K562 (cell line): ENCODE measurements at regions not wholly inside any gene's neighbourhood (a gene's known extent, or its start where the extent isn't known, plus 50 kb on each side); places are given as distances from the start of the nearest gene placed in this dataset.

Source experiments
- ATAC-seq: fragments of 200-7000 bp; cut with Tn5 transposase; 3 replicates; pipeline ENCODE4 v1.9.1; 2020; ENCODE audit warnings: moderate library complexity
- BruUV-seq: library from RNA; stranded (reverse); fragments of 400-500 nt; replicated peaks from 2 replicates; lab custom pipeline; 2021; lab: Mats Ljungman, UMichigan
- CTCF ChIA-PET: fragments of 300-600 bp; formaldehyde crosslinking; extraction: SDS; loops from one replicate; lab custom pipeline; 2021; ENCODE audit warnings: low intra/inter-chr PET ratio; lab: Yijun Ruan, JAX
- POLR2A ChIA-PET: fragments of 300-600, 350-650 bp; sonication (Branson Sonifier 250); formaldehyde crosslinking; extraction: SDS; loops from one replicate; lab custom pipeline; 2021; ENCODE audit warnings: antibody characterized with exemption, inconsistent platforms; lab: Yijun Ruan, JAX
- DNase-seq, 4 experiments: peaks; one replicate each; pipeline versions ENCODE4 v3.0.0 to v3.0.0-alpha.2; 2011 to 2018; ENCODE audit warnings: low spot score in 3 of 4, mixed read lengths in 3 of 4; ENCODE audit errors: extremely low read depth in 1 of 4
- FAIRE-seq: peaks from 2 replicates; lab custom pipeline; 2011; peaks lifted over from hg19 to GRCh38; lab: Jason Lieb, UNC
- H2AFZ ChIP-seq: 2 replicates; pipeline ENCODE4 v1.6.0; 2011; ENCODE audit warnings: low read depth, low read length, control low read depth, inconsistent platforms
- H3K27ac ChIP-seq: fragments of 200-600 bp; 3 replicates; pipeline ENCODE4 v1.8.0; 2011; ENCODE audit warnings: low read depth, mild to moderate bottlenecking, control low read depth, inconsistent platforms, low read length, moderate library complexity, mixed read lengths; ENCODE audit errors: extremely low read depth
- H3K27me3 ChIP-seq, 2 experiments: fragments of 300-600 bp in 1 of 2; 2 replicates in 1 of 2; 3 replicates in 1 of 2; pipeline versions ENCODE4 v1.6.0 to v1.8.0; 2011; ENCODE audit warnings: inconsistent platforms in 2 of 2, low read length in 2 of 2, mild to moderate bottlenecking in 1 of 2, mixed read lengths in 1 of 2, moderate library complexity in 1 of 2; ENCODE audit not compliant: control insufficient read depth in 2 of 2, insufficient read depth in 2 of 2
- H3K36me3 ChIP-seq: fragments of 300-600 bp; 3 replicates; pipeline ENCODE4 v1.8.0; 2011; ENCODE audit warnings: mild to moderate bottlenecking, low read length, inconsistent platforms; ENCODE audit not compliant: control insufficient read depth, insufficient read depth
- H3K4me1 ChIP-seq, 2 experiments: fragments of 200-600 bp in 1 of 2; replicated peaks in 1 of 2; 2 replicates in 1 of 2; 3 replicates in 1 of 2; pipeline versions ENCODE4 v1.5.1 to v1.8.0; 2011; ENCODE audit warnings: inconsistent platforms in 2 of 2, low read length in 2 of 2, mild to moderate bottlenecking in 1 of 2, mixed read lengths in 1 of 2, moderate library complexity in 1 of 2; ENCODE audit not compliant: control insufficient read depth in 2 of 2, insufficient read depth in 2 of 2
- H3K4me2 ChIP-seq: 2 replicates; pipeline ENCODE4 v1.6.1; 2011; ENCODE audit warnings: low read length, control low read depth, inconsistent platforms, mixed read lengths; ENCODE audit not compliant: insufficient read depth
- H3K4me3 ChIP-seq: fragments of 200-600 bp; sonication (generic), shearing (Covaris generic); 2 replicates; pipeline ENCODE4 v1.5.1; 2016; ENCODE audit warnings: control low read depth, inconsistent platforms
- H3K79me2 ChIP-seq: fragments of 200-600 bp; 3 replicates; pipeline ENCODE4 v1.8.0; 2011; ENCODE audit warnings: low read length, inconsistent platforms; ENCODE audit not compliant: control insufficient read depth, insufficient read depth
- H3K9ac ChIP-seq, 2 experiments: 2 replicates each; pipeline versions ENCODE4 v1.6.0 to v1.6.1; 2011; ENCODE audit warnings: low read depth in 2 of 2, low read length in 2 of 2, control low read depth in 1 of 2, inconsistent platforms in 1 of 2, mild to moderate bottlenecking in 1 of 2, mixed read lengths in 1 of 2; ENCODE audit not compliant: insufficient read depth in 1 of 2
- H3K9me1 ChIP-seq: one replicate; pipeline ENCODE4 v1.6.0; 2011; ENCODE audit warnings: inconsistent platforms, mild to moderate bottlenecking, low read length, moderate library complexity; ENCODE audit not compliant: control insufficient read depth, insufficient read depth
- H3K9me3 ChIP-seq: replicated peaks from 2 replicates; pipeline ENCODE4 v1.5.1; 2011; ENCODE audit warnings: low read depth, low read length, inconsistent platforms; ENCODE audit not compliant: control insufficient read depth, insufficient read depth
- H4K20me1 ChIP-seq: replicated peaks from 2 replicates; pipeline ENCODE4 v1.6.1; 2011; ENCODE audit warnings: low read length, inconsistent platforms, mixed read lengths; ENCODE audit not compliant: control insufficient read depth, insufficient read depth
- ARID2 ChIP-seq: fragments of 450-650 bp; IDR thresholded peaks from 2 replicates; pipeline ENCODE4 v1.6.1; 2017; ENCODE audit warnings: antibody characterized with exemption, mild to moderate bottlenecking
- BRCA1 ChIP-seq, 2 experiments: fragments of 450-650 bp in 1 of 2; sonication (generic) in 1 of 2; formaldehyde crosslinking in 1 of 2; IDR thresholded peaks; 2 replicates each; pipeline versions ENCODE4 v1.5.0 to v1.6.1; 2017 to 2020; ENCODE audit warnings: mild to moderate bottlenecking in 1 of 2, missing genetic modification reagents in 1 of 2
- ELF2 ChIP-seq: fragments of 250-450 bp; sonication (Bioruptor Pico); IDR thresholded peaks from 2 replicates; pipeline ENCODE4 v1.5.0; 2021; ENCODE audit warnings: mild to moderate bottlenecking
- HINFP ChIP-seq: fragments of 450-650 bp; conservative IDR thresholded peaks from 2 replicates; pipeline ENCODE4 v1.6.1; 2016; ENCODE audit warnings: missing genetic modification characterization, low read depth, mild to moderate bottlenecking, control low read depth, missing compliant biosample characterization
- MTA2 ChIP-seq: fragments of 450-650 bp; IDR thresholded peaks from 2 replicates; pipeline ENCODE4 v1.6.1; 2016; ENCODE audit warnings: low read depth
- MYC ChIP-seq, 2 experiments: fragments of 250-450 bp in 1 of 2; sonication (Bioruptor Pico) in 1 of 2; IDR thresholded peaks; 2 replicates each; pipeline versions ENCODE4 v1.5.1 to v1.6.1; 2012 to 2021; ENCODE audit warnings: low read depth in 2 of 2, borderline replicate concordance in 1 of 2, improper control_type of control experiment in 1 of 2, low read length in 1 of 2, mild to moderate bottlenecking in 1 of 2, moderate library complexity in 1 of 2
- NCOR1 ChIP-seq: fragments of 450-650 bp; IDR thresholded peaks from 2 replicates; pipeline ENCODE4 v1.6.1; 2016; ENCODE audit warnings: mild to moderate bottlenecking, moderate library complexity
- PHF8 ChIP-seq: fragments of 200-600 bp; sonication (generic); IDR thresholded peaks from 2 replicates; pipeline ENCODE4 v1.6.1; 2012; ENCODE audit warnings: mixed run types, mild to moderate bottlenecking, inconsistent platforms, low read length, moderate library complexity, borderline replicate concordance
- PTBP1 ChIP-seq: fragments of 200-400 bp; formaldehyde crosslinking; IDR thresholded peaks from 2 replicates; pipeline ENCODE4 v1.6.1; 2017; ENCODE audit warnings: low read depth, low read length
- SRSF1 ChIP-seq: fragments of 200-400 bp; formaldehyde crosslinking; IDR thresholded peaks from 2 replicates; pipeline ENCODE4 v1.6.1; 2017; ENCODE audit warnings: mild to moderate bottlenecking, low read depth, low read length, moderate library complexity
- STAT5B ChIP-seq: fragments of 250-450 bp; sonication (Bioruptor Pico); IDR thresholded peaks from 2 replicates; pipeline ENCODE4 v1.8.0; 2021; ENCODE audit warnings: mild to moderate bottlenecking, inconsistent platforms
- THRA ChIP-seq: fragments of 450-650 bp; IDR thresholded peaks from 2 replicates; pipeline ENCODE4 v1.6.1; 2017; ENCODE audit warnings: mild to moderate bottlenecking, moderate library complexity
- ZNF347 ChIP-seq: fragments of 450-650 bp; formaldehyde crosslinking; IDR thresholded peaks from 2 replicates; pipeline ENCODE4 v1.4.0; 2020; ENCODE audit warnings: low read depth, mild to moderate bottlenecking, moderate library complexity
- ZNF551 ChIP-seq: fragments of 250-450 bp; sonication (Bioruptor Pico); IDR thresholded peaks from 2 replicates; pipeline ENCODE4 v1.5.0; 2021; ENCODE audit warnings: mild to moderate bottlenecking, moderate library complexity
- ZNF589 ChIP-seq: fragments of 200-800 bp; sonication (Bioruptor generic); IDR thresholded peaks from 2 replicates; pipeline ENCODE4 v1.6.1; 2016; ENCODE audit warnings: low read depth, missing genetic modification characterization, missing compliant biosample characterization
- WGBS: fragments of 100-300 bp; shearing (Covaris generic); methylation state at CpG from one replicate; pipeline ENCODE4 v1.1.6; 2016; ENCODE audit warnings: low coverage, mixed read lengths; ENCODE audit not compliant: insufficient coverage; ENCODE audit errors: missing lambda C conversion rate; 5-methylcytosine and 5-hydroxymethylcytosine counted together
- in situ Hi-C: fragments of 300-500 bp; cut with MboI; formaldehyde crosslinking; loops from 4 replicates; pipeline ENCODE4 v1.15.0; 2018; ENCODE audit warnings: inconsistent platforms, mixed read lengths
- intact Hi-C: fragments of 100-400 bp; cut with micrococcal nuclease; formaldehyde crosslinking; loops from 2 replicates; pipeline ENCODE4 v1.14.2; 2022
- TF ChIP-seq, protein P1 (sequence below): fragments of 250-450 bp; sonication (Bioruptor Pico); IDR thresholded peaks from 2 replicates; pipeline ENCODE4 v1.5.0; 2021

DNA sequence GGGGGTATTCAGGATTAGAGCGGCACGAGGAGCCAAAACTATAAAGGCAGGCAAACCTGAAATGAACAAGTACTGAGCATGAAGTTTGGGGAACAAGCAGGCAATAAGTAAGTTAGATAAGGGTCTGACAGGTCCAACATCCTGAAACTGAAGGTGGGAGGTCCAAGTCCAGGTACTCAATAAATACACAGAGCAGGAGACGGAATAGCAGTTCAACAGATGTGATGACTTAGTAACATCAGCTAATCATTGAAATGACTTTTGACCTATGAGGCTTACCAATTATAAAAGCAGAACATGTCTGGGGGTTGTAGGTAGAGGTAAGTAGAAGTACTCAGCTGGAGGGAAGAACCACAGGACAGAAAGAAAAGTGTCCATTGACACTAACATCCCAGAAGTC lies 132.8 kb upstream of the PDZRN3 start:
- in situ Hi-C loops: no loop called here
- H2AFZ ChIP-seq: no peak overlapping the region
- H3K9me1 ChIP-seq: no peaks in the 10 kb centered on the region
- no peaks in the 10 kb centered on the region for H3K4me1 ChIP-seq
- DNase-seq (no peak), ATAC-seq (no peak), FAIRE-seq (no peak)
- no peaks in the 10 kb centered on the region for H3K79me2 ChIP-seq
- BruUV-seq: no TSS peak
- intact Hi-C loops: no loop called here
- no peak overlapping the region for H3K4me2 ChIP-seq
- no peaks in the 10 kb centered on the region for H3K36me3 ChIP-seq
- no peak overlapping the region for H3K9ac ChIP-seq
- ChIA-PET POLR2A (no interaction called here), CTCF (no interaction called here)
- no peaks in the 10 kb centered on the region for H3K9me3 ChIP-seq
- H4K20me1 ChIP-seq: no peaks in the 10 kb centered on the region
- no peak for TF ChIP-seq NCOR1
- TF ChIP-seq BRCA1 (IDR thresholded peaks at IDR 0.05): no peak
- no peak for TF ChIP-seq BRCA1 (CRISPR knock-in tag; IDR thresholded peaks at IDR 0.05)
- TF ChIP-seq, protein P1, sequence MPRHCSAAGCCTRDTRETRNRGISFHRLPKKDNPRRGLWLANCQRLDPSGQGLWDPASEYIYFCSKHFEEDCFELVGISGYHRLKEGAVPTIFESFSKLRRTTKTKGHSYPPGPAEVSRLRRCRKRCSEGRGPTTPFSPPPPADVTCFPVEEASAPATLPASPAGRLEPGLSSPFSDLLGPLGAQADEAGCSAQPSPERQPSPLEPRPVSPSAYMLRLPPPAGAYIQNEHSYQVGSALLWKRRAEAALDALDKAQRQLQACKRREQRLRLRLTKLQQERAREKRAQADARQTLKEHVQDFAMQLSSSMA: no peak
- no peak for TF ChIP-seq ZNF347 (CRISPR knock-in tag)
- TF ChIP-seq STAT5B (CRISPR knock-in tag): no peak
- no peak for TF ChIP-seq ZNF551 (CRISPR knock-in tag)
- no peak for TF ChIP-seq THRA
- TF ChIP-seq HINFP (tag): no peak
- TF ChIP-seq ELF2 (CRISPR knock-in tag): no peak
- no peak for TF ChIP-seq ARID2
- TF ChIP-seq SRSF1: no peak
- TF ChIP-seq ZNF589: no peak
- no peak for TF ChIP-seq MTA2
- no peak for TF ChIP-seq PHF8
- TF ChIP-seq PTBP1: no peak
- TF ChIP-seq MYC (IDR thresholded peaks at IDR 0.05; ENCODE audit: low read depth, low read length): no peak
- TF ChIP-seq MYC (CRISPR knock-in tag; IDR thresholded peaks at IDR 0.05; ENCODE audit: borderline replicate concordance, low read depth): no peak
- H3K4me3 ChIP-seq: no peak overlapping the region
- WGBS: 5% methylated on average over 3 of the region's 3 CpGs
- H3K27me3 ChIP-seq: no peaks in the 10 kb centered on the region
- H3K27ac ChIP-seq: no peak overlapping the region
